ENCODE measurements at regions not wholly inside any gene's neighbourhood (a gene's known extent, or its start where the extent isn't known, plus 50 kb on each side); places are given as distances from the start of the nearest gene placed in this dataset.

DNA sequence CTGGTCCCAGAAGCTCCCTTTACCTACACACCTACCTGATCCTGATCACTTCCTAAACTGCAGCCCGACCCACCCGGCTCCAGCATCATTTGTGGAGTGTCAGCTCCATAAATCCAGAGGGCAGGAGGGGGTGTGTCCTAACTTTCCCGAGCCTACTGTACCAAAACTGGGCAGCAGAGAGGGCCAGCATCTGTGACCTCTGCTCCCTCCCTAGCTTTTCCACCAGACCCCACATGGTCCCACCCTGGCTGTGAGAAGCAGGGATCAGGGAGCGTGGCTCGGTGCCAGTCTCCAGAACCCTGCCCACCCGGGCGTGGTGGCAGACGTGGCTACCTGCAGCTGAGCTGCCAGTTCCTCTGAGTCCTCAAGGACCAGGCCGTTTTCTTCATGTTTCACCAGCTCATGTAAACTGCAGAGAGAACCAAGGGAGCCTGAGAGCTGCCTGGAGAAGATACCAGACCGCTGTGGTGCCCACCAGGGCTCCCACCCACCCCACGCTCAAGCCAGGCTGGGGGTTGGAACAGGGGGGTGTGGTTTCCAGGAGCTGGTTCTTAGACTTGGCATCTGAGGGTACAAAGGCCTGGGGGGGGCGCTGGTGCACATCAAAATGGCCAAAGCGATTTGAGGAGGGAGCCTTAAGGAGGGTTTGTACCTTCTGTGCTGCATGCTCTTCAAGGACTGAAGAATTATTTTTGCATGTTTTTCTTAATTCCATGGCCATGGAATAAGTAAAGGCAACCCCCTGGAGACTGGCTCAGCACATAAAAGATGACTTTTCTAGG, 76.7 kb upstream of the DRD5 start:
- TF ChIP-seq, protein P1, sequence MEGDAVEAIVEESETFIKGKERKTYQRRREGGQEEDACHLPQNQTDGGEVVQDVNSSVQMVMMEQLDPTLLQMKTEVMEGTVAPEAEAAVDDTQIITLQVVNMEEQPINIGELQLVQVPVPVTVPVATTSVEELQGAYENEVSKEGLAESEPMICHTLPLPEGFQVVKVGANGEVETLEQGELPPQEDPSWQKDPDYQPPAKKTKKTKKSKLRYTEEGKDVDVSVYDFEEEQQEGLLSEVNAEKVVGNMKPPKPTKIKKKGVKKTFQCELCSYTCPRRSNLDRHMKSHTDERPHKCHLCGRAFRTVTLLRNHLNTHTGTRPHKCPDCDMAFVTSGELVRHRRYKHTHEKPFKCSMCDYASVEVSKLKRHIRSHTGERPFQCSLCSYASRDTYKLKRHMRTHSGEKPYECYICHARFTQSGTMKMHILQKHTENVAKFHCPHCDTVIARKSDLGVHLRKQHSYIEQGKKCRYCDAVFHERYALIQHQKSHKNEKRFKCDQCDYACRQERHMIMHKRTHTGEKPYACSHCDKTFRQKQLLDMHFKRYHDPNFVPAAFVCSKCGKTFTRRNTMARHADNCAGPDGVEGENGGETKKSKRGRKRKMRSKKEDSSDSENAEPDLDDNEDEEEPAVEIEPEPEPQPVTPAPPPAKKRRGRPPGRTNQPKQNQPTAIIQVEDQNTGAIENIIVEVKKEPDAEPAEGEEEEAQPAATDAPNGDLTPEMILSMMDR (IDR thresholded peaks at IDR 0.05) = no peak
- no peak for TF ChIP-seq POLR2A (IDR thresholded peaks at IDR 0.05)
